ENCODE measurements at regions not wholly inside any gene's neighbourhood (a gene's known extent, or its start where the extent isn't known, plus 50 kb on each side); places are given as distances from the start of the nearest gene placed in this dataset.

DNA sequence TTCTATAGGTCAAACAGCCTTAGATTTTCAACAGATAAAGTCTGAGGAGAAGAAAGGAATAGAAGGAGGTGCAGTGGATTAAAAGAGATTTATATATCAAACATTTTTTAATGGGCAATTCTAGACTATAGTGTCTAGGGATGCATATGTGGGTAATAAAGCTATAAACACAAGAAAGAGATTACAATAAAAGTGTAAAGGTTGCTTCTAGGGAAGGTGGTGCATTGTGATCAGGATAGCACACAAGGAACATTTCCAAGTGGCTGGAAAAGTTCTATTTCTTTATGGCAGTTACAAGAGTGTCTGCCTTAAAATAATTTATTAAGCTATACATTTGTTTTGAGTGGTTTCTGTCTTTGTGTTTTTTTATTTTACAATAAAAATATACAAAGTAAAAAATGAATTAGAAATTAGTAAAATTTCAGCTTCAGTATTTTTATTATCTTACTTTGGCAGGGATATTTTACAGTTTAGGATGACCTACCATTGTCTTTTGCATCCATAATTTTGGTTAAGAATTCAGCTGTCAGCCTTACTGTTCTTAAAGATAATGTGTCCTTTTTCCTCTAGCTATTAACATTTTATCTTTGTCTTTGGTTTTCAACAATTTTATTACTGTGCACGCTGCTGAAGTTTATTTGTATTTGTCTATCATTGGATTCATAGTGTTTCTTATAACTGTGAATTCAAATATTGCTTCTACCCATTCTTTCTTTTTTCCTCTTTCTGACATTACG is 221.8 kb downstream of the LACC1 start:
- no peak for DNase-seq

DNA sequence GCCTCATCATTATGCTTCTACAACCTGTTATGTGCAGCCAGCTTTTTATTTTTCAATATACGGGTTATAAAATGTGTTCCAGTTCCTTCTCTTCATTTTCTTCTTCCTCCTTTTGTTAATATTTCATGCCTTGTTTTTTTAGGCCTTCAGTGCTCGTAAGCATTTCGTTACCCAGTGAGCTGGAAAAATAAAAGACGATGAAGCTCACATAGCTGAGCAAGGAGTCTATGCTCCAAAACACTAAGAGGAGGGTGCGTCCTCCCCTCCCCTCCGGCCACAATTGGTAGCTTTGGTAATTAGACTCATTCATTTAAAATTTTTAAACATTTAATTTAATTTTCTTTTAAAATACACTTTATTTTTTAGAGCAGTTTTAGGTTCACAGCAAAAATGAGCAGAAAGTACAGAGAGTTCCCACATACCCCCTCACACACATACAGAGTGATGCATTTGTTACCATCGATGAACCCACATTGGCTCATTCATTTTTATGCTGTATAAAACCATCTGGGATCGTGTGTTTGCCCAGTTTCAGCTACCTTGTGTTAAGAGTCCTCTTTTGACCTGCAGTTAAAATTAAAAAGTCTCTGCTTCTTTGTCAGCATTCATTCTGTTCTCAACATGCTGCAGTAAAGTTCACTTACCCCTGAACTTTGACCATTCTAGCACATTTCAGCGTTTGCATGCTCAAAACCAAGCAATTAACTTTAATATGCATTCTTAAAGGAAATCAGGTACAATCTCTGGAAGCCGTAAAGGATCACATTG is 223.9 kb downstream of the LACC1 start:
- DNase-seq = peak; percentile 66

DNA sequence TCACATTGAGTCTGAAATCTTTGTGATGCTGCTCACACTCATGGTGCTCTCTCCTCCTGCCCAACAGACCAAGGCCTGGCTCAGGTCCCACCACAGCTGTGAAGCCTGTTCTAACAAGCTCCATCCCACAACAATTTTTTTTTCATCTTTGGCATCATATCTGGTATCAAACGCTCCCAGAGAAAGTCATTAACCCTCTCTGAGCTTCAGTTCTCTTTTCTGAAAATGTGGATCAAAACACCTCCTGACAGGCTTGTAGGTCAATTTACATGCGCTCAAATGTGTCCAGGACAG is 224.4 kb downstream of the LACC1 start:
- peak; percentile 90 for DNase-seq

GRCh38 chr13:44104969-44105368 is 225.3 kb downstream of the LACC1 start:
- no peak for DNase-seq

DNA sequence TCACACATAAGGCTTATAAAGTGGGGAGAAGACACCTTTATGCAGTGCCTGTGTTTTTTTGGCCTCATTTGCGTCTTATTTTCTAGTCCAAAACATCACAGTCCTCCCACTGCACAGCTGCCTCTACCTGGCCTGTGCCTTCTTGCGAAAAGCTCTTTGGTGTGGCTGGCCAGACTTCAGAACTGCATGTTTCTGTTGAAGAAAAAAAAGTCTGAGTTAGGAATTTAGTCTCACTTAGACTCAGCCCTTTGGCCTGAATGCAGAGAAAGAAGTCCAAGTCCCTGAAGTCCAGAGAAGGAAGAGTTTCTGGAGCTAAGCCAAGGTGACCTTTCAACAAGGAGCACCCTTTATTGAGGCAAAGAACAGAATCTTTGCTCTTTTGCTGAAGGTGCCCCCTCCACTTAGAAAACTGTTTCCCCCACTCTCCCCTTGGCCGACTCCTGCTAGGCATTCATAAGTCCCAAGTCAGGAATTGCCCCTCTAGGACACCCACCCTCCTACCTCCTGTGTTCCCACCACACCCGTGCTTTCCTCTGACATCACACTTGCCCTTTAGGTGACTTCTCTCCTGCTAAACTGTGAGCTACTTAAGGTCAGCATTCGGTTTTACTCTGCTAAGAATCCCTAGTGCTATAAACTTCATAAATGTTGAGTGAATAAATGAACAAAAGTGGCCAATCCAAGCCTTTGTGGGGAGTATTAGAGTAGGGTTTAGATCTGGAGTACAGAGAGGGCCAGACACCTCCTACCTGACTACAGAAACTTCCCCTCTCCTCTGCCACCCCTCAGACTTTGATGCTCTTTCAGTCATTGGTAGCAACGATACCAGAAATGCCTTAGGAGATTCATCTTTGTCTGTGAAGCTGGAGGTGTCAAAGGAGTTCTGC is 226.8 kb downstream of the LACC1 start:
- DNase-seq = no peak

DNA sequence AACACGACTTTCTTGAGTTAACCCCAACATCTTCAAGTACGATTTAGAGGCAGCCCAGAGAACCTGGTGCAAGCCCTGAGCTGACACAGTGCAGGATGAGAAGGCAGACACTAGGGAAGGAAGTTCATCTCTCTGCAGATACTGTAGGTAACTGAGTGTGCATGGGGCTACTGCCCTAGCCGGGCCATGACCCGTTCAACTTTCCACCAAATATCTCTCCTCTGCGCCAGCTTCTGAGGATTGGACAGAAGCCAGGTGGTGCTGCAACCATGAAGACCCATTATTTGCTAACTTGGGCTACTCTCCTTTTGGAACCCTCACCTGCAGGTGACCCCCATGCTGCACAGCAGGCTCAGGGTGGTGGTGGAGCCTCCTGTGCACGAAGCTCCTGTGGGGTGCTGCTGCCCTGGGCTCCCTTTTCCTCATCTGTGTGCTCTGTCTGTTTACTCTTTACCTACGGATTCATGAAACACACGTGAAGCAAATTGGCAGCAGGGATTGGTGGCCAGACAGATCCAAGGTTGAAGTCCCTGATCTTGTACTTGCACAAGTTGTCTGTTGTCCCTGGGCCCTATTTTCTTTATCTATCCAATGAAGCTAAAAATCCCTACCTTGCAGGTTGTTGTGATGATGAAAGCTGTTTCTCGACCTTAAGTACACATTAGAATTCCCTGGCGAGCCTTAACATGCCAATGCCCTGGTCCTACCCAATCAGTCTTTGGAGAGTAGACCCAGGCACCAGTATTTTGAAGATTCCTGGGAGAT is 227.8 kb downstream of the LACC1 start:
- DNase-seq = no peak

GRCh38 chr13:44108331-44108858 is 228.7 kb downstream of the LACC1 start:
- no peak for DNase-seq

DNA sequence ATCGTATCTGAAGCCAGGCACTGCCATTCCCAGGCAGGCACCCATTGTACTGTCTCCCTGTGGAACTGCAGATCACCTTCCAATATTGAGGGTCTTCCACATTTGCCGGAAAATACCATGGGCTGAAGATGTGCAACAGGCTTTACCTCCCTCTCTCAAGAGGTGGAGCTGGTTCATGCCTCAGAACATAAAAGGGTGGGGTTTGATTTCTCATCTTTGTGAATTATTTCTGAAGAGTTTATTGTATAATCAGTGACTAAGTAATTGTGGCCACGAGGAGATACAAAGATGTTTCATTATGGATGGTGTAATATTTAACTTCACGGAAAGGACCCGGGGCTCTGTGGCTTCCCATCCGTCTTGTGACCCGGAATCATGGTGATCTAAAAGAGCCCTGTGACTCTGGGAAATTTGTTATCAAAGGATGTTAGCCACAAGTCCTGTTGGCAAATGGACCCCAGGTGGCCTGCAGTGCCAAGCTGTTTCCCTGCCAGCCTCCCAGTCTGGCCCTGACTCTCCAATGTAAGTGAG is 230.5 kb downstream of the LACC1 start:
- no peak for DNase-seq

DNA sequence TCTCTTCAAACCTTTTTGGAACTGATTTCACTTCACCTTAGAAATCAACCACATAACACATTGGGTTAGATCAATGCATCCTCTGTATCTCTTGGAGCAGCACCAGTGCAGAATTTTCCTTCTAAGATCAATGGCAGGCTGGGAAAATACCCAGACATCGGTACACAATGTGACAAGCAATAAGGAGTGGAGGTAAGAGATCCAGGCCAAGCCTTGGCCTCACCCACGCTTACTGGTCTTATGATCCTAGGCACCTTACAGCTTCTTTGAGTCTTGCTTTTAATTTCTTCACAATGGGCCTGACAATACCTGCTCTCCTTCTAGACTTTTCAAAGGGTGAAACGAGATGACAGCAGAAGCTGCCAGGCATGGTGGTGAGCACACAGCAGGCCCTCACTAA is 232.0 kb downstream of the LACC1 start:
- DNase-seq = no peak

- DNase-seq = no peak
Measured at GRCh38 chr13:44112700-44113329, 233.1 kb downstream of the LACC1 start.

DNA sequence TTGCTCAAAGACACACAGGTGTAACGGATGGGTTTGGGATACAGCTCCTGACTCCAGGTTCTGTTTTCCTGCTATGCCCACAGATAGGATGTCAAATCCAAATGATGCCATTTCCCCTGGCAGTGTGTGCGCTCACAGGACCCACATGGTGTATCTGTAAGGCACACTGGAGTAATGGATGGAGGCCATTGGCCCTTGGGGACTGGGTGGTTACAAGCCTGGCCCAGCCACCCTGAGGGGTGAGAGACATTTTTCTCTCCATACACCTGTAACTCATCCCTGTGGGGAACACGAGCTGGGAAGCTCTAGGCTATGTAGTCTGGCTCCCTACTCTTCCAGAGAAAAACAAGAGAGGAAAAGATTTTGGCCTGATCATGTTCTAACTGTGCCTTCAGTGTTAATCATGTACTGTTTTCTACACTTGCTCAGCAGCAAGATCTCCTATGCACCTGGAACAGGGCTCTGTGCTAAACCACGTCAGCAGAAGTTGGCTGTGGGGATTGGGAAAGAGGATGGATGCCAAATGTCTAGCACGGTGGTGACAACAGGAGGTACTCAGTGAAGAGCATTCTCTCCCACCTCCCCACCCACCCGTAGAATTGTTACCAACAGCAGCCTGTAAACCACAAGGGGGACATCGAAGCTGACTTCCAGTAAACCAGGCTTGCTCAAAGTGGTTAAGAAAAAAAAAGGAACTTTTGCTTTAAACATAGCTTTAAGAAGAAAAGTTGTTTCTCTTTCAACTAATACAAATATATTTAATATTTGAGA is 237.0 kb downstream of the LACC1 start:
- no peak for DNase-seq

- DNase-seq = no peak
Measured at GRCh38 chr13:44117351-44117750, 237.6 kb downstream of the LACC1 start.

DNA sequence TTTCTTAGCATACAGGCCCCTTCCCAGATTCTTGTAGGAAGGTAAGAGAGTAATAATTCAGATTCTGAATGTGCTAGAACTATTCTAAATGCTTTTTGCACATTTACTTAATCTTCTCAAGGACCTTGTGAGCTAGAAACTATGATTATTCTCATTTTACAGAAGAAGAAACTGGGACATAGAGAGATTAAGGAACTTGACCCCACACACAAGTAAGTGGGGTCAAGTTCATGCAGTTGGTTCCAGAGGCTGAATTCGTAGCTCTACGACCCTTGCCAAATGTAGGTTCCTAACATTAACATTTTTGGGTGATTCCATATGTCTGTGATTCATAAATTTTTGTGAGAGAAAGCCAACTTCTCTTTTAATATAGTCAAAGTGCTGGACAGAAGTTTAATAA is 238.1 kb downstream of the LACC1 start:
- no peak for DNase-seq

DNA sequence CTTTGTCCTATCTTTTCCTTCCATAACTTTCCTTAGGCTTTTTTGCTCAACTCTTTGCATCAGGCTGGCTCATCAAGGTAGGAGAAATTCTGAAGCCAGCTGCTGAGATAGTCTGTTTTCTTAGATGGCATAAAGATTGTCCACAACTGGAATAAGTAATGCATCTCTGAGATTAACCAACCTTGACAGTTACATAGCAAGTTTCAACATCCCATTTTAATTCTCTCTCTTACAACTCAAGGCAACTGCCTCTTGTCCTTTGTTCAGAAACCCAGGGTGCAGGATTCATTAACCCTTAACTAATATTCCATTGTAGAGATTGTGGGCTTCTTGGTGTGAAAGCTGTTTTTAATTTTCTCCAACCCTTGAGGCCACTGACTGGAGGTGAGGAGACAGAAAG is 239.2 kb downstream of the LACC1 start:
- DNase-seq = no peak

DNA sequence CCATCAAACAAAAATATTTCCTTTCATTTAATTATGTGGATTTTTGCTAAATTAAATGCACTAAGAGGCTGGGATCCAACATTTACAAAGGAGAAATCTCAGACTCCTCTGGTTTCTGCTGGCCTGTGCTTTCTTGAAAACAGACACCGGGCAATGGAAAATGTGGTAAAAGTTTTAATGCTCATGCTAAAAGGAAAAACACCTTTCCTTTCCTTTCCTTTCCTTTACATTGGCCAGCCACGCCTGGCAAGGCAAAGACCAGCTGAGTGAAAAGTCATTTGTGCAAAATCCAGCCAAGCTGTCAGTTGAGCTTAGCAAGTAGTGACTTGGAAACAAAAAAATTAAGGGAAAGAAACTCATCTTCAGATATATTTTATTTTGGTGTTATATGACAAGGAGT is 240.3 kb downstream of the LACC1 start:
- peak; percentile 6 for DNase-seq

GRCh38 chr13:44120849-44121755 is 241.4 kb downstream of the LACC1 start:
- DNase-seq = no peak

DNA sequence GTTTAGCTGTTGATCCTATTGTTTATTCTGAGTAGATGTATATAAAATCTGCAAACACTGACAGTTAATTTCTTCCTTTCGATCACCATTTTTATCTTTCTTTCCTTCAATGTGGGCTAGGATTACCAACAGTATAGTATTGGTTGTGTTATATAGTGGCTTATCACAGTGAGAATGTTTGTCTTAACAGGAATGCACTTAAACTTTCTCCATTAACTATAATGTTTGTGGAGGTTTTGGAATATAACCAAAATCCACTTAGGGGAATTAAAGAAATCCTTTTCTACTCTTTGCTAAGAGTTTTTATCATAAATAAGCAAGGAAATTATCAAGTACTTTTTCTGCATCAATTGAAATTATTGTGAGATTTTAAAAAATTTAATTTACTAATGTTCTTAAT is 244.6 kb downstream of the LACC1 start:
- DNase-seq = no peak

DNA sequence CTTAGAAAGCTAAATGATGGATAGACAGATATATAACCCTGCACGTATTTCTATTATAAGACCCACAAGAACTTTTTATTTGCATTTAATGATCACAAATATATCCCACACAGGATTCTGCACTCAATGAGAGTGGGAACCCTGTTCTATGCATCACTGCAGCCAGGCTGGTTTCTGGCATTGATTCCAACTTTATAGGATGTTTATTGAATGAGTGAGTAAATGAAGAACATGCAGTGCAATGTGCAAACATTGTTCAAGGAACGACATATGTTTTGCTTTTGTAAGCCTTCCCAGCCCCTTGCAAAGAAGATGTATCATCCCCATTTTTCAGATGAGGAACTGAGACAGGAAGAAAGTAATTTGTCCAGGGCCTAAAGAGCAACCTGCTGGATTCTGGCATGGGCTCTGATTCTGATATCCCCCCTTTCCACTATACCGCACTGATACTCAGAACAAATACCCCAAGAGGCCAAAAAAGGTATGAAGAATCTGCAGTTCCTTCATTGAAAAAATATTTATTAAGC is 246.3 kb downstream of the LACC1 start:
- DNase-seq = no peak

DNA sequence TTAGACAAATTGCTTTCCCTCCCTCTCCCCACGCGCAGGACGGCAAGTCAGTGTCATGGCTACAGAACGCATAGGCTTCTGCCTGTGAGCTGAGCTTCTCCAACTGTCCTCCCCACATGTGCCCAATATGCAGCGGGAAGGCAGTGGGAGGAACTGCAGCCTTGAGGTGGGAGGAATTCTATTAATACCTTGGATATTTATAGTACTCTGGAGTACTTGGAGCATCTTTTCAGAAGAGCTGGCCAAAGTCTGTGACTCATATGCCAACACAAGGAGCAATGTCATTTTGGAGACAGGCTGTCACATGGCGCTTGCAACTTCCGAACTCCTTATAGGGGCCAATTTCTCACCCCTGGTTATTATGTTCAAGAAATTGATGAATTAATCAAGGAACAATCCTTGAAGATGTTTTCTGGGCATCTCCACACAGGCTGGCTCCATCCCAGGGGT is 245.0 kb upstream of the SERP2 start:
- DNase-seq = peak; percentile 87

DNA sequence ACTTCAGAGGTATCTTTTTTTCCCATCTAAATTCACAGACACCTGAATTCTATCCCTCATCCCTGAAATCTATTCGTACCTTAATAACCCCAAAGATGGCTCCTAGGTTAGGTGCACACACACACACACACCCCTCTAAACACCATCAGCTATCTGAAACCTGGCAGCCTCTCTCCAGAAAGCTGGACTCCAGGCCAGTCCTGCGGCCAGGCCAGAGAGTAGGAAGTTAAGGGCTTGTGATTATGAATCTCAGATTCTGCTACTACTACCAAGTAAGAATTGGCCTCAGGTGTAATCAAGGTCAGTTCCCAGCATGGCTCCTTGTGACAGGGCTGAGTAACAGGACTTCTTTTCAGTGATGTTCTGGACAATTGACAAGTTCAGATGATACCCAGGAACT is 244.2 kb upstream of the SERP2 start:
- DNase-seq = no peak

Data from NCI-H446 treated with DMSO at 0.1 percent for 48 hours (cell line).